ENCODE measurements at regions not wholly inside any gene's neighbourhood (a gene's known extent, or its start where the extent isn't known, plus 50 kb on each side); places are given as distances from the start of the nearest gene placed in this dataset.
A peak's percentile ranks its signal among the peaks of the same experiment; 100 is the strongest.
"Not testable (repeated sequence)": the region's sequence is repeated elsewhere in the genome, so short reads cannot be mapped to it uniquely, and the experiment has no call there.

GRCh38 chr2:159880729-159881128 is 82.7 kb upstream of the CD302 start:
- in situ Hi-C loops (cut with MboI; ENCODE audit: low sequenced_read_pairs, unreplicated experiment), result no loop called here
- TF ChIP-seq, protein P1, sequence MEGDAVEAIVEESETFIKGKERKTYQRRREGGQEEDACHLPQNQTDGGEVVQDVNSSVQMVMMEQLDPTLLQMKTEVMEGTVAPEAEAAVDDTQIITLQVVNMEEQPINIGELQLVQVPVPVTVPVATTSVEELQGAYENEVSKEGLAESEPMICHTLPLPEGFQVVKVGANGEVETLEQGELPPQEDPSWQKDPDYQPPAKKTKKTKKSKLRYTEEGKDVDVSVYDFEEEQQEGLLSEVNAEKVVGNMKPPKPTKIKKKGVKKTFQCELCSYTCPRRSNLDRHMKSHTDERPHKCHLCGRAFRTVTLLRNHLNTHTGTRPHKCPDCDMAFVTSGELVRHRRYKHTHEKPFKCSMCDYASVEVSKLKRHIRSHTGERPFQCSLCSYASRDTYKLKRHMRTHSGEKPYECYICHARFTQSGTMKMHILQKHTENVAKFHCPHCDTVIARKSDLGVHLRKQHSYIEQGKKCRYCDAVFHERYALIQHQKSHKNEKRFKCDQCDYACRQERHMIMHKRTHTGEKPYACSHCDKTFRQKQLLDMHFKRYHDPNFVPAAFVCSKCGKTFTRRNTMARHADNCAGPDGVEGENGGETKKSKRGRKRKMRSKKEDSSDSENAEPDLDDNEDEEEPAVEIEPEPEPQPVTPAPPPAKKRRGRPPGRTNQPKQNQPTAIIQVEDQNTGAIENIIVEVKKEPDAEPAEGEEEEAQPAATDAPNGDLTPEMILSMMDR (IDR thresholded peaks at IDR 0.05; ENCODE audit: borderline replicate concordance, control extremely low read depth, extremely low read depth, insufficient read depth, missing control alignments), result no peak
- DNase-seq (ENCODE audit: low spot score), result no peak

DNA sequence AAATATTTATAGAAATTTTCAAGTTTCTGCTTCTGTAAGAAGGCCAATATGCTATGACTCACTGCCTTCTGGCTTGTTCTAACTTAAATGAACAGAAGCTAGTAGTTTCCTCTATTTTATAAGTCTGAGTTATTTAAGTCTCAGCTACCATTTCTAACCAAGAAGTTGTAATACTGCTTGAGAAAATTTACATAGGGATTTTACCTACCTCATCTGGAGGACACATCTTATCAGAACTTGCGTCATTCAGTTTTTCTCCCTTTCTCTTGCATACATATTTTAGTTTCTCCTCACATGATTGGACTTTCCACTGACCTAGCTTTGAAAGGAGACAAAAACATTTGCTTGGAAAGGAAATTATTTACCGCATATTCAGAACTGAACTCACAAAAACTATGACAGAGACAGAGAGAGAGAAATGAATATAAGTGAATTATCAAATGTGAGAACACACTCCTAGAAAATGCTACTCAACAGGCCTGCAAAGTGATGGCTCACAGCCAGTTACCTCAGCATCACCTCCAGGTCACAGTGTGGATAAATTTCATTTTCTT is 81.1 kb upstream of the CD302 start:
- DNase-seq (ENCODE audit: low spot score), result peak; percentile 47
- in situ Hi-C loops (cut with MboI; ENCODE audit: low sequenced_read_pairs, unreplicated experiment), result no loop called here

GRCh38 chr2:159875083-159875482 is 77.1 kb upstream of the CD302 start:
- TF ChIP-seq, protein P1 (IDR thresholded peaks at IDR 0.05; ENCODE audit: borderline replicate concordance, control extremely low read depth, extremely low read depth, insufficient read depth, missing control alignments), result no peak
- in situ Hi-C loops (cut with MboI; ENCODE audit: low sequenced_read_pairs, unreplicated experiment), result no loop called here
- no peak for DNase-seq (ENCODE audit: low spot score)

More for the DNA sequence above, 81.1 kb upstream of the CD302 start:
- TF ChIP-seq, protein P1 (IDR thresholded peaks at IDR 0.05; ENCODE audit: borderline replicate concordance, control extremely low read depth, extremely low read depth, insufficient read depth, missing control alignments), result no peak

DNA sequence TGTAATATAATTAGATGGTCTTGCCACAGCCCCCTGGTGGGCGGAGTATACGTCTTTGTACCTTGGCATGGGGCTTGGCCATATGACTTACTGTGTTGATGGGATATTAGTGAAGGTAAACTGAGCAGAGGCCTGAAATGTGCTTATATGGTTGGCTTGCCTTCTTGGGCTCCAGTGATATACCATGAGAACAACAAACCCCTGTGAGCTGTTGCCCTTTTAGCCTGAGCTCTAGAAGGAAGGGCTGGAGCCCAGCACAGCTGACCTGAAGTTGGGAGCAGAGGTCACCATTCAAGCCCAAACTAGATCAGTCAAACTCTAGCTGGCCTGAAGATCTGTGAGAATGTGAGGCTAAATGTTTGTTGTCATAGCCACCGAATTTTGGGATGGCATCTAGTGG is 75.2 kb upstream of the CD302 start:
- TF ChIP-seq, protein P1 (IDR thresholded peaks at IDR 0.05; ENCODE audit: borderline replicate concordance, control extremely low read depth, extremely low read depth, insufficient read depth, missing control alignments), result no peak
- DNase-seq (ENCODE audit: low spot score), result no peak
- in situ Hi-C loops (cut with MboI; ENCODE audit: low sequenced_read_pairs, unreplicated experiment), result no loop called here

GRCh38 chr2:159872353-159872752 is 74.3 kb upstream of the CD302 start:
- no peak for DNase-seq (ENCODE audit: low spot score)
- in situ Hi-C loops (cut with MboI; ENCODE audit: low sequenced_read_pairs, unreplicated experiment), result no loop called here
- TF ChIP-seq, protein P1 (IDR thresholded peaks at IDR 0.05; ENCODE audit: borderline replicate concordance, control extremely low read depth, extremely low read depth, insufficient read depth, missing control alignments), result no peak

DNA sequence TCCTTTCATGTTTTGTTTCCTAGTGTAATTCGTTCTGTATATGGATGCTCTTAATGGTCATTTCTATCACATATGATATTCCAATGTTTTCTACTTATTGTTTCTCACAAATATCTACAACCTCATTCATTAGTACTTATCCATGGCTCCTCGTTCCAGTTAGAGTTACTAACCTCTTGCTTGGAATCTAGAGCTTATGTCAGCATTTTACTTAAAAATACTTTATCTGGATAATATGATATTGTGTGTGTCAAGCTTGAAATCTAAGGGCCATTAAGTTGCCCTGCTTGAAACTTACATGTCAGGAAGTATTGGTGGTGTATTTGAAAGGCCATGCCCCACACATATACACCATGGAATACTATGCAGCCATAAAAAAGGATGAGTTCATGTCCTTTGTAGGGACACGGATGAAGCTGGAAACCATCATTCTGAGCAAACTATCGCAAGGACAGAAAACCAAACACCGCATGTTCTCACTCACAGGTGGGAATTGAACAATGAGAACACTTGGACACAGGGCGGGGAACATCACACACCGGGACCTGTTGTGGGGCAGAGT is 70.7 kb upstream of the CD302 start:
- DNase-seq (ENCODE audit: low spot score); in situ Hi-C loops (cut with MboI; ENCODE audit: low sequenced_read_pairs, unreplicated experiment): not testable (repeated sequence)

- TF ChIP-seq, protein P1 (IDR thresholded peaks at IDR 0.05; ENCODE audit: borderline replicate concordance, control extremely low read depth, extremely low read depth, insufficient read depth, missing control alignments), result no peak
- no peak for DNase-seq (ENCODE audit: low spot score)
- in situ Hi-C loops (cut with MboI; ENCODE audit: low sequenced_read_pairs, unreplicated experiment), result no loop called here
These were observed 69.8 kb upstream of the CD302 start for GRCh38 chr2:159867567-159868361.

Measured in GM13976 (cell line).